HCT116 (cell line): ENCODE measurements at regions not wholly inside any gene's neighbourhood (a gene's known extent, or its start where the extent isn't known, plus 50 kb on each side); places are given as distances from the start of the nearest gene placed in this dataset.

Experiments
- ATAC-seq: fragments of 200-7000 bp; cut with Tn5 transposase; 2 replicates; pipeline ENCODE4 v1.9.1; 2020; ENCODE audit warnings: mild to moderate bottlenecking, moderate library complexity
- BruUV-seq: library from RNA; stranded (reverse); fragments of 400-500 nt; replicated peaks from 2 replicates; lab custom pipeline; 2021; lab: Mats Ljungman, UMichigan
- CTCF ChIA-PET: fragments of 300-600 bp; sonication (Branson Sonifier 250); formaldehyde crosslinking; loops from one replicate; lab custom pipeline; 2021; ENCODE audit warnings: antibody characterized with exemption; lab: Charles Lee
- POLR2A ChIA-PET: fragments of 300-600, 350-600 bp; sonication (Branson Sonifier 250); formaldehyde crosslinking; loops from one replicate; lab custom pipeline; 2021; ENCODE audit warnings: antibody characterized with exemption; lab: Charles Lee
- RAD21 ChIA-PET, 2 experiments: fragments of 300-600 bp; sonication (Branson Sonifier 250); formaldehyde crosslinking; loops; one replicate each; lab custom pipeline; 2023; ENCODE audit warnings: low total read pairs in 2 of 2; ENCODE audit not compliant: uncharacterized antibody in 2 of 2, unreplicated experiment in 2 of 2, low non-redundant PET in 1 of 2; lab: Charles Lee
- DNase-seq: peaks from one replicate; pipeline ENCODE4 v3.0.0-alpha.2; 2010; ENCODE audit warnings: low read depth, low spot score
- H2AFZ ChIP-seq: fragments of 200-600 bp; shearing (Covaris generic), sonication (generic); 2 replicates; pipeline ENCODE4 v1.6.1; 2017; ENCODE audit warnings: low read depth, mixed run types, mixed read lengths, antibody characterized with exemption, low read length; ENCODE audit not compliant: poor library complexity, severe bottlenecking
- H3K27ac ChIP-seq: 2 replicates; pipeline ENCODE4 v1.5.1; 2012; ENCODE audit warnings: low read depth, low read length
- H3K27me3 ChIP-seq: fragments of 200-600 bp; sonication (generic); 2 replicates; pipeline ENCODE4 v1.6.1; 2016; ENCODE audit warnings: mixed run types, low read length, mixed read lengths; ENCODE audit not compliant: insufficient read depth
- H3K36me3 ChIP-seq, 2 experiments: fragments of 200-500 bp in 1 of 2; fragments of 200-600 bp in 1 of 2; sonication (Bioruptor generic) in 1 of 2; sonication (generic) in 1 of 2; 2 replicates each; pipeline versions ENCODE4 v1.5.1 to v1.6.1; 2014 to 2016; ENCODE audit warnings: low read length in 2 of 2, inconsistent platforms in 1 of 2, mixed read lengths in 1 of 2, mixed run types in 1 of 2; ENCODE audit not compliant: insufficient read depth in 2 of 2, control insufficient read depth in 1 of 2
- H3K4me1 ChIP-seq, 2 experiments: fragments of 200-600 bp in 1 of 2; sonication (generic) in 1 of 2; 2 replicates each; pipeline versions ENCODE4 v1.5.1 to v1.6.1; 2012 to 2017; ENCODE audit warnings: low read length in 2 of 2, inconsistent platforms in 1 of 2, mild to moderate bottlenecking in 1 of 2, mixed read lengths in 1 of 2, mixed run types in 1 of 2, moderate library complexity in 1 of 2; ENCODE audit not compliant: insufficient read depth in 2 of 2, control insufficient read depth in 1 of 2
- H3K4me2 ChIP-seq: fragments of 200-600 bp; sonication (generic); 2 replicates; pipeline ENCODE4 v1.6.1; 2017; ENCODE audit warnings: mixed run types, low read length, mixed read lengths
- H3K4me3 ChIP-seq, 2 experiments: fragments of 200-600 bp in 1 of 2; sonication (generic) in 1 of 2; replicated peaks in 1 of 2; 2 replicates each; pipeline ENCODE4 v1.5.1; 2011 to 2016; ENCODE audit warnings: low read length in 2 of 2, control low read depth in 1 of 2, low read depth in 1 of 2, mild to moderate bottlenecking in 1 of 2, mixed read lengths in 1 of 2, mixed run types in 1 of 2
- H3K79me2 ChIP-seq: fragments of 200-600 bp; sonication (generic); 2 replicates; pipeline ENCODE4 v1.6.1; 2017; ENCODE audit warnings: mild to moderate bottlenecking, mixed run types, low read length, moderate library complexity, mixed read lengths; ENCODE audit not compliant: insufficient read depth
- H3K9ac ChIP-seq: fragments of 200-600 bp; sonication (generic); 2 replicates; pipeline ENCODE4 v1.6.1; 2016; ENCODE audit warnings: low read length, mixed read lengths
- H3K9me2 ChIP-seq: fragments of 200-600 bp; sonication (generic), shearing (Covaris generic); 2 replicates; pipeline ENCODE4 v1.6.1; 2017; ENCODE audit warnings: mixed run types, mild to moderate bottlenecking, moderate library complexity; ENCODE audit not compliant: insufficient read depth
- H3K9me3 ChIP-seq, 2 experiments: fragments of 200-500 bp in 1 of 2; fragments of 200-600 bp in 1 of 2; sonication (Bioruptor generic) in 1 of 2; sonication (generic) in 1 of 2; 2 replicates each; pipeline ENCODE4 v1.6.1; 2014 to 2017; ENCODE audit warnings: low read length in 2 of 2, mixed read lengths in 2 of 2, inconsistent platforms in 1 of 2, low read depth in 1 of 2, mild to moderate bottlenecking in 1 of 2, mixed run types in 1 of 2, moderate library complexity in 1 of 2; ENCODE audit not compliant: control insufficient read depth in 1 of 2, insufficient read depth in 1 of 2
- H4K20me1 ChIP-seq: fragments of 200-600 bp; sonication (generic), shearing (Covaris generic); 2 replicates; pipeline ENCODE4 v1.6.1; 2017; ENCODE audit warnings: mixed run types, mild to moderate bottlenecking, moderate library complexity; ENCODE audit not compliant: insufficient read depth
- CBX3 ChIP-seq: IDR thresholded peaks from 2 replicates; pipeline ENCODE4 v1.6.1; 2012; ENCODE audit warnings: low read depth
- CEBPB ChIP-seq: IDR thresholded peaks from 2 replicates; pipeline ENCODE4 v1.6.1; 2012; ENCODE audit warnings: low read depth
- EGR1 ChIP-seq: IDR thresholded peaks from 2 replicates; pipeline ENCODE4 v1.6.1; 2012; ENCODE audit warnings: low read depth
- EZH2 ChIP-seq: fragments of 200-600 bp; sonication (generic); IDR thresholded peaks from 2 replicates; pipeline ENCODE4 v1.6.1; 2017; ENCODE audit warnings: antibody characterized with exemption, mixed run types
- EZH2phosphoT487 ChIP-seq: fragments of 200-600 bp; IDR thresholded peaks from 2 replicates; pipeline ENCODE4 v1.6.1; 2018; ENCODE audit warnings: antibody characterized with exemption, borderline replicate concordance
- JUND ChIP-seq: IDR thresholded peaks from 2 replicates; pipeline ENCODE4 v1.6.1; 2012
- RAD21 ChIP-seq: IDR thresholded peaks from 2 replicates; pipeline ENCODE4 v1.6.1; 2012; ENCODE audit warnings: low read depth, mild to moderate bottlenecking
- REST ChIP-seq: IDR thresholded peaks from 2 replicates; pipeline ENCODE4 v1.6.1; 2012; ENCODE audit warnings: low read depth
- SIN3A ChIP-seq: IDR thresholded peaks from 2 replicates; pipeline ENCODE4 v1.6.1; 2012; ENCODE audit warnings: low read depth
- SRF ChIP-seq: IDR thresholded peaks from 2 replicates; pipeline ENCODE4 v1.6.1; 2012; ENCODE audit warnings: low read depth
- YY1 ChIP-seq: IDR thresholded peaks from 2 replicates; pipeline ENCODE4 v1.6.1; 2011; ENCODE audit warnings: low read length, low read depth, moderate library complexity, mild to moderate bottlenecking; ENCODE audit not compliant: insufficient replicate concordance; ENCODE audit errors: extremely low read depth
- ZFX ChIP-seq: fragments of 450-650 bp; IDR thresholded peaks from 2 replicates; pipeline ENCODE4 v1.6.1; 2017
- ZNF274 ChIP-seq: fragments of 200-500 bp; sonication (Bioruptor generic); IDR thresholded peaks from 2 replicates; pipeline ENCODE4 v1.6.1; 2014; ENCODE audit warnings: mild to moderate bottlenecking, low read depth, low read length, inconsistent platforms
- intact Hi-C: fragments of 100-400 bp; cut with micrococcal nuclease; formaldehyde crosslinking; loops from 2 replicates; pipeline ENCODE4 v1.10.0; 2022
- TF ChIP-seq, protein P1 (sequence below), 3 experiments: fragments of 200-600 bp in 1 of 3; sonication (generic) in 1 of 3; IDR thresholded peaks in 2 of 3; conservative IDR thresholded peaks in 1 of 3; 2 replicates each; pipeline ENCODE4 v1.5.1; 2012 to 2017; ENCODE audit warnings: low read depth in 2 of 3, low read length in 2 of 3, antibody characterized with exemption in 1 of 3, borderline replicate concordance in 1 of 3, control low read depth in 1 of 3, mild to moderate bottlenecking in 1 of 3, mixed read lengths in 1 of 3, mixed run types in 1 of 3, moderate library complexity in 1 of 3; ENCODE audit not compliant: insufficient read depth in 1 of 3
- TF ChIP-seq, protein P2 (sequence below): IDR thresholded peaks from 2 replicates; pipeline ENCODE4 v1.6.1; 2011; ENCODE audit warnings: mild to moderate bottlenecking, low read length, moderate library complexity; ENCODE audit not compliant: insufficient replicate concordance; ENCODE audit errors: extremely low read depth
- TF ChIP-seq, protein P3 (sequence below): IDR thresholded peaks from 2 replicates; pipeline ENCODE4 v1.6.1; 2012

- no peak overlapping the region for H3K9ac ChIP-seq
- peaks cover 15% of the 10 kb centered on the region in 2 experiments; a peak in 2 of 4 replicates for H3K9me3 ChIP-seq
- BruUV-seq: no TSS peak
- H3K9me2 ChIP-seq: no peaks in the 10 kb centered on the region
- no peak for DNase-seq
- RAD21 ChIA-PET: no interaction called here
- H3K4me2 ChIP-seq: no peak overlapping the region
- TF ChIP-seq SRF: no peak
- TF ChIP-seq, protein P1, sequence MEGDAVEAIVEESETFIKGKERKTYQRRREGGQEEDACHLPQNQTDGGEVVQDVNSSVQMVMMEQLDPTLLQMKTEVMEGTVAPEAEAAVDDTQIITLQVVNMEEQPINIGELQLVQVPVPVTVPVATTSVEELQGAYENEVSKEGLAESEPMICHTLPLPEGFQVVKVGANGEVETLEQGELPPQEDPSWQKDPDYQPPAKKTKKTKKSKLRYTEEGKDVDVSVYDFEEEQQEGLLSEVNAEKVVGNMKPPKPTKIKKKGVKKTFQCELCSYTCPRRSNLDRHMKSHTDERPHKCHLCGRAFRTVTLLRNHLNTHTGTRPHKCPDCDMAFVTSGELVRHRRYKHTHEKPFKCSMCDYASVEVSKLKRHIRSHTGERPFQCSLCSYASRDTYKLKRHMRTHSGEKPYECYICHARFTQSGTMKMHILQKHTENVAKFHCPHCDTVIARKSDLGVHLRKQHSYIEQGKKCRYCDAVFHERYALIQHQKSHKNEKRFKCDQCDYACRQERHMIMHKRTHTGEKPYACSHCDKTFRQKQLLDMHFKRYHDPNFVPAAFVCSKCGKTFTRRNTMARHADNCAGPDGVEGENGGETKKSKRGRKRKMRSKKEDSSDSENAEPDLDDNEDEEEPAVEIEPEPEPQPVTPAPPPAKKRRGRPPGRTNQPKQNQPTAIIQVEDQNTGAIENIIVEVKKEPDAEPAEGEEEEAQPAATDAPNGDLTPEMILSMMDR (IDR thresholded peaks at IDR 0.05 in 2 of 3, conservative IDR thresholded peaks at IDR 0.05 in 1 of 3; ENCODE audit: borderline replicate concordance in 1 of 3, insufficient read depth in 1 of 3, low read depth in 2 of 3, low read length in 2 of 3): no peak
- TF ChIP-seq RAD21: no peak
- no peak for TF ChIP-seq EGR1
- TF ChIP-seq ZNF274: no peak
- TF ChIP-seq REST: no peak
- no peak for TF ChIP-seq YY1
- no peak for TF ChIP-seq CEBPB
- TF ChIP-seq, protein P2, sequence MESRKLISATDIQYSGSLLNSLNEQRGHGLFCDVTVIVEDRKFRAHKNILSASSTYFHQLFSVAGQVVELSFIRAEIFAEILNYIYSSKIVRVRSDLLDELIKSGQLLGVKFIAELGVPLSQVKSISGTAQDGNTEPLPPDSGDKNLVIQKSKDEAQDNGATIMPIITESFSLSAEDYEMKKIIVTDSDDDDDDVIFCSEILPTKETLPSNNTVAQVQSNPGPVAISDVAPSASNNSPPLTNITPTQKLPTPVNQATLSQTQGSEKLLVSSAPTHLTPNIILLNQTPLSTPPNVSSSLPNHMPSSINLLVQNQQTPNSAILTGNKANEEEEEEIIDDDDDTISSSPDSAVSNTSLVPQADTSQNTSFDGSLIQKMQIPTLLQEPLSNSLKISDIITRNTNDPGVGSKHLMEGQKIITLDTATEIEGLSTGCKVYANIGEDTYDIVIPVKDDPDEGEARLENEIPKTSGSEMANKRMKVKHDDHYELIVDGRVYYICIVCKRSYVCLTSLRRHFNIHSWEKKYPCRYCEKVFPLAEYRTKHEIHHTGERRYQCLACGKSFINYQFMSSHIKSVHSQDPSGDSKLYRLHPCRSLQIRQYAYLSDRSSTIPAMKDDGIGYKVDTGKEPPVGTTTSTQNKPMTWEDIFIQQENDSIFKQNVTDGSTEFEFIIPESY: no peak
- no peak for TF ChIP-seq CBX3
- TF ChIP-seq EZH2phosphoT487: no peak
- TF ChIP-seq ZFX: no peak
- TF ChIP-seq JUND: no peak
- TF ChIP-seq SIN3A: no peak
- TF ChIP-seq, protein P3, sequence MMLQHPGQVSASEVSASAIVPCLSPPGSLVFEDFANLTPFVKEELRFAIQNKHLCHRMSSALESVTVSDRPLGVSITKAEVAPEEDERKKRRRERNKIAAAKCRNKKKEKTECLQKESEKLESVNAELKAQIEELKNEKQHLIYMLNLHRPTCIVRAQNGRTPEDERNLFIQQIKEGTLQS: no peak
- no peak for TF ChIP-seq EZH2
- TF ChIP-seq, all 23 proteins: peak for 0
- Histone ChIP-seq H4K20me1 (no peaks in the 10 kb centered on the region), H3K27me3 (peaks cover 31% of the 10 kb centered on the region; the same call in 1 of the 2 replicates), H2AFZ (no peak overlapping the region), H3K79me2 (no peaks in the 10 kb centered on the region), H3K36me3 (no peaks in the 10 kb centered on the region), H3K4me1 (no peaks in the 10 kb centered on the region), H3K4me3 (no peak overlapping the region), H3K27ac (no peak overlapping the region)
- CTCF ChIA-PET: no interaction called here
- ATAC-seq: no peak
- intact Hi-C loops: no loop called here
- POLR2A ChIA-PET: no interaction called here
These were observed 259.4 kb upstream of the TNRC6C start for GRCh38 chr17:77698903-77699623.
